Hippocampal formation (tissue), 2 donors: ENCODE measurements at regions not wholly inside any gene's neighbourhood (a gene's known extent, or its start where the extent isn't known, plus 50 kb on each side); places are given as distances from the start of the nearest gene placed in this dataset.
"Not testable (repeated sequence)": the region's sequence is repeated elsewhere in the genome, so short reads cannot be mapped to it uniquely, and the experiment has no call there.

Source experiments
- DNase-seq, 2 donors: peaks; one replicate each; lab custom pipeline; 2025; lab: John Stamatoyannopoulos, UW

- no peak for DNase-seq
Measured at GRCh38 chr18:22816266-22817176, 116.6 kb upstream of the RBBP8 start.

DNA sequence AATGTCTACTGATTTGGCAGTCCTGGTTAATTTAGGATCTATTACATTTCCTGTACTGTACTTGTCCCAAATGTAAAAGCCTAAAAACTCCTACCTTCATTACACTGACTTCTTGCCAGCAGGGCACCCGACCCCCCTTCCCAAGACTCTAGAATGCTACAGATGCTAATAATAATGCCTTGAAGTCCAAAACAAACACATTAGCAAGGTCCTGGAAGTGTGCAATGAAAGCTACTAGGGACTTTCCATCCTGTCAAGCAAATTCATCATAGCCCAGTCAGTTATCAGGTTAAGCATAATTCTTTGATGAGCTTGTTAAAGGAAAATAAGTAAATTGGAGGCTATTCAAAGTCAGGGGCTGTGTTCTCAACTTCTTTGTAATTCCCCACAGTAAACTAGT is 115.3 kb upstream of the RBBP8 start:
- DNase-seq, result no peak

DNA sequence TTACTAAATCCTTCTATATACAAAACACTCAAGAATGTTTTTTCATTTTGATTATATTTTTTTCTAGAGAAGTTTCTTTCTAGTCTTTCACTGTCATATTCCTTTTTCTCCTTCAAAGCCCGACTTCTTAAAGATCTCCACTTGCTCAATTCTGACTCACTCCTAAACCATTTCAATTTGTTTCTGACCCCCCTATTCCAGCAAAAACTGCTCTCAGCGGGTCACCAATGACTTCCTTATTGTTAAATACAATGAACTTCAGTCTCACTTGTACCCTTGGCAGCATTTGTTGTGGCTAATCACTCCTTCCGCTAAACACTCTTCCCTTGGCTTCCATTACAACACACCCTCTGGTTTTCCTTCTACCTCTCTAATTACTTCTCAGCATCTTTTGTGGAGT is 111.1 kb upstream of the RBBP8 start:
- DNase-seq, result no peak

- no peak for DNase-seq
Measured at GRCh38 chr18:22822841-22823508, 110.2 kb upstream of the RBBP8 start.

GRCh38 chr18:22826726-22827125 is 106.4 kb upstream of the RBBP8 start:
- no peak for DNase-seq

GRCh38 chr18:22827216-22827615 is 105.9 kb upstream of the RBBP8 start:
- no peak for DNase-seq

GRCh38 chr18:22827741-22828140 is 105.4 kb upstream of the RBBP8 start:
- DNase-seq, result no peak

DNA sequence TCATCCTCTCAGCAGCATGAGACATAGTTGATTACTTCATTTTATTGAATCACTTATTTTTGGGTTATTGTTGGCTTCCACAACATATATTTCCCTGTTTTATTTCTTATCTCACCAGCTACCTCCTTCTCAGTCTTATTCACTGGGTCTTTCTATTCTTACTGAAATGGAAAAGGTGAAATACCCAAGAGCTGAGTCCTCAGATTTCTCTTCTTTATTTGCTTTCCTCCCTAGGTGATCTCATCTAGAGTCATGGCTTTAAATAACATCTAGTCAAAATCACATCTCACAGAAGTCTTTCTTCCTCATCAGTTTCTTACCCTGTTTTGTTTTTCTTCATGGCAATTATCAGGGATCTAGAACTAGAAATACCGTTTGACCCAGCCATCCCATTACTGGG is 105.0 kb upstream of the RBBP8 start:
- DNase-seq, result no peak

DNA sequence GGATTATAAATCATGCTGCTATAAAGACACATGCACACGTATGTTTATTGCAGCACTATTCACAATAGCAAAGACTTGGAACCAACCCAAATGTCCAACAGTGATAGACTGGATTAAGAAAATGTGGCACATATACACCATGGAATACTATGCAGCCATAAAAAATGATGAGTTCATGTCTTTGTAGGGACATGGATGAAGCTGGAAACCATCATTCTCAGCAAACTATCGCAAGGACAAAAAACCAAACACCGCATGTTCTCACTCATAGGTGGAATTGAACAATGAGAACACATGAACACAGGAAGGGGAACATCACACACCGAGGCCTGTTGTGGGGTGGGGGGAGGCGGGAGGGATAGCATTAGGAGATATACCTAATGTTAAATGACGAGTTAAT is 104.5 kb upstream of the RBBP8 start:
- not testable (repeated sequence) for DNase-seq

DNA sequence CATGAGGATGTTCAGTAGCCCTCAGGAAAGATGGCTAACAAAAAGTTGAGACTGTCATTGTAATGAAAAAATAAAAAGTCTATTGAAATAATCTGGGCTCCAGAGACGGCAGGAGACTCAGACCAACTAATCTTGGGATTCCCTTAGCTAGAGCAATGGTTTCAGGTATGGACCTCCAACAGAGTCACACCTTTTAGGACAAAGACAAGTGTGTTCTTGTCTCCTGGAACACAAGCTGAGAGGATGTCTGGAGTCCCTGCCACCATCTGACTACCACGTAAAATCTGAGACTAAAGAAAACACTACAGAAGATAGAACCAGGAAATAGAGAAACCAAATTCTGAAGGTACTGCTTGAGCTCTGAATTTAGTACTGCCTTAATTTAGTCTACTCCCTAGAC is 103.3 kb upstream of the RBBP8 start:
- DNase-seq, result no peak

DNA sequence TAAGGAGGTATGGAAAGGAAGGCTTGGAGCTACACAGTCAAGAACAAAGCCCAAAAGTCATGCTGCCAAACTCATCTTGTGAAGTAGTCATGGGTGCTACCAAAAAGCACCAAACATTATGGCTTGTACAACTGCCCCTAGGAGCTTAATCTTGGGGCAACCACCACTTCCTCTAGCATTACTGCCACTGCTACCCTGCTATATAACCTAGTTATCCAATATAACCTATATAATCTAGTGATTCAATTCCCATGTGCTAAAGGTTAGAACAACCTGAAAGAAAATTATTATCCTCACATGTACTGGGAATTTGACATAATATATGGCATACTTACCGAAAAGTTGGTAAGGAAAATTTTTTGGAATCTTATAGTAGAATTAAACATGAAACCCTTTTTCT is 102.6 kb upstream of the RBBP8 start:
- no peak for DNase-seq

- DNase-seq, result no peak
Measured at GRCh38 chr18:22831441-22831904, 101.7 kb upstream of the RBBP8 start.

- no peak for DNase-seq
Measured at GRCh38 chr18:22836932-22837331, 96.2 kb upstream of the RBBP8 start.

DNA sequence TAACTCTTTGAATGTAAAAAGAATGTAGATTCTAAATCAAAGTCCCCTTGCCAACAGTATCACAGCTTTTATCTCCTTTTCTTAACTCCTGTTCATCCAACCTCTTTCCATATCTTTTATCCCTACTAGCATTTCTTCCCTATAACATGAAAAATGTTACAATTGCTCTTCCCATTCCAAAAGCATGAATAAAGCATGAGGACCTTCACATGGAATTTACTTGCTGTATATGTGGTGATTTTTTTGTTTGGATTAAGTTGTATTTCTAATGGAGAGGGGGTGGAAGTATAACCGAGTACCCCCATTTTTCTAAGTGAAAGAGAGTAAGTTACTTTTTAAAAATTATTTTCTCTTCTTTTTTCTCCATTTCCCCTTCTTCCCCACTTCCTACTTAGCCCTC is 94.9 kb upstream of the RBBP8 start:
- no peak for DNase-seq

GRCh38 chr18:22838639-22839277 is 94.4 kb upstream of the RBBP8 start:
- DNase-seq, result no peak

DNA sequence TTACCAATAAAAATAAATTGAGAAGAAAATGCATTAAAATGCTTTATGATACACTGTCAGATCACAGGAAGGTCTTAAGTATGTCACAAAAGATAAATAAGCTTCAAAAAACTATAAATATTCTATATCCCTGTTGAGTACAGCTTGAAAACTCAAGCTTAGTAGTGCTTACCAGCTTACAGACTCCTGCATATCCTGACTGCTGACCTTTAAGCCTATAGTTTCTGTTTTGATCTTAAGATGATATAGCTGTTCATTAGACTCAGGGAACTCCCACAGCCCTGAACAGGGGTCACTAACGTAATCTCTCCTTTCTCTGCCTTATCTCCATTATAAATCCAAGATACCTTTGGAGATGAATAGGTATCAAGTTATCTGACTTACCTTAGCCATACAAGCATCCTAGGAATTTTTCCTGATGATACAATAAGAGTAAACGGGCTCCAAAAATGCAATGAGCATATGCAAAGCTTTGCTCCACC is 93.7 kb upstream of the RBBP8 start:
- no peak for DNase-seq

DNA sequence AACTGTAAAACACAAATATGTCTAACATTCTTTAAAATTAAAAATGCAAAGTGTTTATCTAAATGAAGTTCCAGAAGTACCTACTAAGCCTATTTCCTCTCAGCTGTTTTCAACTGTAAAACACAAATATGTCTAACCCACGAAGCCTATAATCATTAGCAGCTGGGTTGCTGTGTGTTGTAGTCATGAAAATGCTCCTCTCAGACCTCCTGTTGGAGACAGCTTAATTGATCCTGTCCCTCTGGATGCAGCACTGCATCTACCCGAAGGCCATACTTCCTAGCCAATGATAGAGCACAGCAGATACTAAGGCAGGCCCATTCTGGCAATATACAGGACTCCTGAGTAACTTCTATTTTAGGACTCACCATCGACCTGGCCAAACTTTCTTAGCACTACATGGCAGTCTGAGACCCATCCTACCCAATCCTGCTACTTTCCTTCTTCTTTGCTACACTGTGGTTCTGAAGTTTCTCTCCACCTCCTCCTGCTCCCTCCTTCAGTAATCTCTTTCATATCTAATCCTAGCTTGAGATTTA is 92.5 kb upstream of the RBBP8 start:
- no peak for DNase-seq

DNA sequence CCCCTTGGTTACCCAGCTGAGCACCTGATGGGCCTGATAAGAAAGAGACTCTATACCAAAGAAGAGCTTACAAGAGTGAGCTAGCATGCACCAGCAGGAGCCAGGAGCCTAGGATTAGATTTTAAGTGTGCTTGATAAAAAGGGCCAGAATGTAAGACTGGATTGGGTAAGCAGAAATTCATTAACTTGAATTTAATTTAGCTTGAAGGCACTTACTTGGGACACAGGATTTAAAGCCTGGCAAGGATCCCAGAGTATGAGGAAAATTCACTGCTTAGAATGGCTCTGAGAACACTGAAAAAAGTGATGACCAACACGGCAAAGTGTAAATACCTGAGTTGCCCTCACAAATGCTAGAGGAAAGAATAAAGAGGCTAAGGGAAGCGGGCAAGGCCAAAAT is 91.3 kb upstream of the RBBP8 start:
- DNase-seq, result no peak

- DNase-seq, result no peak
Measured at GRCh38 chr18:22844190-22844589, 88.9 kb upstream of the RBBP8 start.

- no peak for DNase-seq
Measured at GRCh38 chr18:22844628-22845027, 88.5 kb upstream of the RBBP8 start.

DNA sequence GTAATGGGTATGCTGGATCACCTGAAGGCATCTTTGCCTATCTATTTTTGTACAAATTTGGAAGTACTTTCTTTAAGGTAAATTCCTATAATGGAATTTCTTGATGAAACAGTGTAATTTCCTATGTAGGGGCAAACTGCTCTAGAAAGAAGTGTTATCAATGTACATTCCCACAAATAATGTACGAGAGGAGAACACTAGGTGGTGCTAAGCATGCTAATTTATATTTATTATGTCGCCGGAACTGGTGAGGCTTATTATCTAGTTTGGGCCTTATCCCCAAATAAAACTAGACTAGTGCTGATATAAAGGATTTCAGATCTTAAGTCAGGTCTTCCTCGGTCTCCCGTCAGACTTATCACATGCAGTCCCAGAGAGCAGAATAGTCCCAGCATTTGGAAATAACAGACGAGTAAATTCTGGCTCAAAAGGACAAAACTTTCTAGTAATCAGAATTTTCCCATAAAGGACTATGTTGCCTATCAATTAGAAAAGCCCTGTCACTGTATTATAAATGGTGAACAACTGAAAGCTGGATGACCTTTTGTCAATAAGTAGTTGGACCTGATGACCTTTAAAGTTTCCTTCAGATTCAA is 86.9 kb upstream of the RBBP8 start:
- DNase-seq, result peak in 1 of 2 donors; percentile 27

DNA sequence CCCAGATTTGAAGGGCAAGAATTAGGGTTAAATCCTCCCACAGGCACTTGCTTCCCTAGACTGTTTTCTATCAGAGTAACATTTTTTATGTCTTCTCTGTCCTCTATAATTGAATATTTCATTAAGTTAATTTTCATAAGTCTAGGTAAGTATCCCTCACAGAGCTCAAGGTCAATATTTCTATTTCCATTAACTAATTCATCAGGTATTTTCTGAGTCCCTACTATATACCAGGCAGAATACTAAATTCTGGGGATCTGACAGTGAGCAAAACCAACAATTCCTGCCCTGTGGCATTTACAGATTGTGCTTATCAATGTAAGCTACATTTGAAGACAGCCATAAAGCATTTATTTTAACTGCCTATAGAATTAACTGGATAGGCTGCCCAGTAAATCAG is 86.4 kb upstream of the RBBP8 start:
- DNase-seq, result no peak
